ENCODE measurements at regions not wholly inside any gene's neighbourhood (a gene's known extent, or its start where the extent isn't known, plus 50 kb on each side); places are given as distances from the start of the nearest gene placed in this dataset.

DNA sequence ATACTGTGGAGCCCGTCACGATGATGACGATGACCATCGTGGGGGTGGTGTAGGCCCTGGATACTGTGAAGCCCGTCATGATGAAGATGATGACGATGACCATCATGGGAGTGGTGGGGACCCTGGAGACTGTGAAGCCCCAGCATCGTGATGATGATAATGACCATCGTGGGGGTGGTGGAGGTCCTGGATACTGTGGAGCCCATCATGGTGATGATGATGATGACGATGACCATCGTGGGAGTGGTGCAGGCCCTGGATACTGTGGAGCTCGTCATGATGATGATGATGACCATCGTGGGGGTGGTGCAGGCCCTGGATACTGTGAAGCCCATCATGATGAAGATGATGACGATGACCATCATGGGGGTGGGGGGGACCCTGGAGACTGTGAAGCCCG is 81.0 kb upstream of the SALL3 start:
- POLR2A ChIA-PET: no interaction called here
- CTCF ChIA-PET: no interaction called here
- DNase-seq (ENCODE audit: extremely low spot score): no peak
- TF ChIP-seq FOXK2 (IDR thresholded peaks at IDR 0.05): no peak
- TF ChIP-seq ELF4 (IDR thresholded peaks at IDR 0.05): no peak
- TF ChIP-seq ZNF384 (IDR thresholded peaks at IDR 0.05): no peak
- TF ChIP-seq SUZ12 (IDR thresholded peaks at IDR 0.05): no peak
- TF ChIP-seq LEF1 (IDR thresholded peaks at IDR 0.05; ENCODE audit: borderline replicate concordance): no peak
- TF ChIP-seq FOXM1 (IDR thresholded peaks at IDR 0.05; ENCODE audit: borderline replicate concordance): no peak
- no peak for TF ChIP-seq FOXA1 (IDR thresholded peaks at IDR 0.05)
- TF ChIP-seq SP1 (IDR thresholded peaks at IDR 0.05): no peak
- TF ChIP-seq TARDBP (IDR thresholded peaks at IDR 0.05): no peak
- TF ChIP-seq, protein P1, sequence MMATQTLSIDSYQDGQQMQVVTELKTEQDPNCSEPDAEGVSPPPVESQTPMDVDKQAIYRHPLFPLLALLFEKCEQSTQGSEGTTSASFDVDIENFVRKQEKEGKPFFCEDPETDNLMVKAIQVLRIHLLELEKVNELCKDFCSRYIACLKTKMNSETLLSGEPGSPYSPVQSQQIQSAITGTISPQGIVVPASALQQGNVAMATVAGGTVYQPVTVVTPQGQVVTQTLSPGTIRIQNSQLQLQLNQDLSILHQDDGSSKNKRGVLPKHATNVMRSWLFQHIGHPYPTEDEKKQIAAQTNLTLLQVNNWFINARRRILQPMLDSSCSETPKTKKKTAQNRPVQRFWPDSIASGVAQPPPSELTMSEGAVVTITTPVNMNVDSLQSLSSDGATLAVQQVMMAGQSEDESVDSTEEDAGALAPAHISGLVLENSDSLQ (IDR thresholded peaks at IDR 0.05): no peak

DNA sequence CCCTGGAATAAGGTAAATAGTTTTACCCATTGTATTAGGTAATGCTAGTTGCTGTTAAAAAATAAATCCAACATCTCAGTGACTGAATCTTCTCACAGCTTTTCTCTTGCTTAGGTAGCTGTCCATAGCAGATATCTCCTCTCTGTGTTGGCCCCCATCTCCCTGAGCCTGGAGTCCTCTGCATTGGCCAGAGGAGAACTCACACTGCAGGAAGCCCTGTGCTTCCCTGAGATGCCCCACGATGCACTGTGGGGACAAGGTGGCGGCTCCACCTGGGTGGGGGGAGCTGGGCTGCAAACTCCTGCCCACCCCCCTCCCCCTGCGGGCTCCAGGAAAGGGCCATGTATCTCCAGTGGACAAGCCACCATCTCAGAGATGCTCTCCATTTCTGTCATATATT is 80.4 kb upstream of the SALL3 start:
- DNase-seq (ENCODE audit: extremely low spot score): no peak
- ChIA-PET CTCF (no interaction called here), POLR2A (no interaction called here)
- TF ChIP-seq, protein P1 (IDR thresholded peaks at IDR 0.05): no peak
- TF ChIP-seq CTBP1 (IDR thresholded peaks at IDR 0.05; ENCODE audit: borderline replicate concordance) (no peak), ELF4 (IDR thresholded peaks at IDR 0.05) (no peak), SUZ12 (IDR thresholded peaks at IDR 0.05) (no peak), HDGF (IDR thresholded peaks at IDR 0.05; ENCODE audit: borderline replicate concordance) (no peak), SP1 (IDR thresholded peaks at IDR 0.05) (no peak), BHLHE40 (IDR thresholded peaks at IDR 0.05; ENCODE audit: borderline replicate concordance) (no peak), FOXA1 (IDR thresholded peaks at IDR 0.05) (no peak), NFRKB (IDR thresholded peaks at IDR 0.05) (no peak), TARDBP (IDR thresholded peaks at IDR 0.05) (no peak), FOXM1 (IDR thresholded peaks at IDR 0.05; ENCODE audit: borderline replicate concordance) (no peak), LEF1 (IDR thresholded peaks at IDR 0.05; ENCODE audit: borderline replicate concordance) (no peak), L3MBTL2 (conservative IDR thresholded peaks at IDR 0.05) (no peak), ARNT (IDR thresholded peaks at IDR 0.05) (no peak), FOXK2 (IDR thresholded peaks at IDR 0.05) (no peak), ZNF384 (IDR thresholded peaks at IDR 0.05) (no peak)

DNA sequence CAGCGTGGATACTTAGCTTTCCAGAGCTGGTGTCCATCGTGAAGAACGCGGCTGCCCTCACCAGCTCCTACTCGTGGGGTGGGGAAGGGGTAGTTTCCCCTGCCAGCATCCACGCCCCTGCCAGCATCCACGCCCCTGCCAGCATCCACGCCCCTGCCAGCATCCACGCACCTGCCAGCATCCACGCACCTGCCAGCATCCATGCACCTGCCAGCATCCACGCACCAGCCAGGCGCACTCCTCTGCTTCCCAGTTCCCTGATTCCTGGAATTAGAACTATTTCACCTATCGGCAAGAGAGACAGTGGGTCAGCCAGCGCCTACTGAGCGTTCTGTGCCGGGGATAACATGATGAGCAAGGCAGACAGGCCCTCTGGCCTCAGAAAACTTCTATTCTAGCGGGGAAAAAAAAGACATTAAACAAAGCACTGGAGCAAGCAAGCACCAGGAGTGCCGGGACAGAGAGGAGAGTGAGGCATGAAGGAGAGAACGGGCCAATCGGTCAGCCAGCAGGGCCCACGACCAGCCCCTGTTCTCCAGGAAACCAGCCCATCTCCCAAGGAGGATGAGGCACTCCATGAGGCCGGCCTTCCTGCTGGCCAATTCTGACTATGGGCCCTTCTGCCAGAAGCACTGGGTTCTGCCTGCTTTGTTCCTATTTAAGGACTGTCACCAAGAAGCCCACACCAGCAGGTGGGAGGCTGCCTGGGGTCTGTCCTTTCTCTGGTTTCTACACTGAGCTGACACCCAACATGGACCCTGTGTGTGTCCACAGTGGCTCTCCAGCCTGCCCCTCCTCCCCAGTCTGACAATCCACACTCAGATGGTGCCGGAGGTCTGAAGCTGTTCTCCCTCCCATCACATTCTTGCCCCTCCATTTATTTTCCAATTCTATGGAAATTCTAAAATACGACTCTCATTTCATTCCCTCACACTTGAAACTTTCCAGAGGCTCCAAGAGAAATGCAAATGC is 78.4 kb upstream of the SALL3 start:
- no peak for TF ChIP-seq FOXK2 (IDR thresholded peaks at IDR 0.05)
- no peak for TF ChIP-seq FOXA1 (IDR thresholded peaks at IDR 0.05)
- no peak for TF ChIP-seq BHLHE40 (IDR thresholded peaks at IDR 0.05; ENCODE audit: borderline replicate concordance)
- TF ChIP-seq ZNF384 (IDR thresholded peaks at IDR 0.05): no peak
- TF ChIP-seq SP1 (IDR thresholded peaks at IDR 0.05): no peak
- CTCF ChIA-PET: no interaction called here
- no peak for DNase-seq (ENCODE audit: extremely low spot score)
- POLR2A ChIA-PET: no interaction called here

DNA sequence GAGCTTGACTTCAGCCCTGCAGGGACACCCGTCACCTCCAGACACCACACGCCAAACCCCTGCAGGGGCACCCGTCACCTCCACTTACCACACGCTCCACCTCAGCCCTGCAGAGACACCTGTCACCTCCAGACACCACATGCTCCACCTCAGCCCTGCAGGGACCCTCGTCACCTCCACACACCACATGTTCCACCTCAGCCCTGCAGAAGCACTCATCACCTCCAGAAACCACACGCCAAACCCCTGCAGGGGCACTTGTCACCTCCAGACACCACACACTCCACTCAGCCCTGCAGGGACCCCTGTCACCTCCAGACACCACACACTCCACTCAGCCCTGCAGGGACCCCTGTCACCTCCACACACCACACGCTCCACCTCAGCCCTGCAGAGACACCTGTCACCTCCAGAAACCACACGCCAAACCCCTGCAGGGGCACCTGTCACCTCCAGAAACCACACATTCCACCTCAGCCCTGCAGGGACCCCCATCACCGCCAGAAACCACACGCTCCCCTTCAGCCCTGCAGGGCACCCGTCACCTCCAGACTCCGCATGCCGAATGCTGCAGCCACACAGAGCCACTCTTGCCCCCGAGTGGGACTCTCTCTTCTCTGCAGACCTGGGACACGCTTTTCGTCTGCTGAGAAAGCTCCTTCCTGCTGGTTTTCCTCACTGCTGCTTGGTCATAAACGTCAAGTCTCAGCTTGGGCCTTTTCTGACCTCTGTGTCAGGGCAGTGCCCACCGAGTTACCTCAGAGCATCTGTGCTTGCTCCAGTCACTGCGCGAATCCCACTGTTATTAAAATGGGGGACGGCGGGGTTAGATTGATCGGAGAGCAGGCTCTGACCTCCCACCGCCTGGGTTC is 77.5 kb upstream of the SALL3 start:
- ChIA-PET CTCF (no interaction called here), POLR2A (no interaction called here)
- TF ChIP-seq LEF1 (IDR thresholded peaks at IDR 0.05; ENCODE audit: borderline replicate concordance): no peak
- TF ChIP-seq ELF4 (IDR thresholded peaks at IDR 0.05): no peak
- TF ChIP-seq, protein P1 (IDR thresholded peaks at IDR 0.05): no peak
- TF ChIP-seq FOXM1 (IDR thresholded peaks at IDR 0.05; ENCODE audit: borderline replicate concordance): no peak
- no peak for TF ChIP-seq ZNF384 (IDR thresholded peaks at IDR 0.05)
- no peak for DNase-seq (ENCODE audit: extremely low spot score)

DNA sequence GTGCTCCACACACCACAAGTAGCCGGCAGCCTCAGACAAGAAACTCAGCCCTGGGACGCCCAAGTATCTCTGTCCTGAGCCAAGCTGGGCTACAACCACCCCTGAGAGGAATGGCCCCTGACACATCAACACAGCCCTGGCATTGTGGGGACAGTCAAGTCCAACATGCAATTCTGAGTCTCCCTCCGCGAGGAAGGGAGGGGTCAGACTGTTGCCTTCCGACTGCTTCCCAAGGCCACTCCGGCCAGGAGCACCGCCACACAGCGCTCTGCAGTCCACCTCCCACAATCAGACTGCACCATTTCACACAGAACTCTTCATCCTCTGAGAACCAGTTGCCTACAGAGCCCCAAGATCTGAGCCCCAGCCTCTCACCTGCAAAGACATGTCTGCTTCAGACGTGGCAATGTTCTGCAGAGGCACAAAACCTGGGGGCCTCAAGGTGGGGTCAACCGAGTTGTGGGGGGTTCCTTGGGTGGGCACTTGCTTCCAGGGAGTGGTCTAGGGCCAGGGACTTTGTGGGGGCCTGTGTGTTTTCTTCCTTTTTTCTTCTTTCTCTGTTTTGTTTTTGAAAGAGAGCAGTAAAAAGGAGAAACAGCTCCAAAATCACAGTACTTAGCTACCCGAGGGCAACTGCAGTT is 76.7 kb upstream of the SALL3 start:
- CTCF ChIA-PET: no interaction called here
- DNase-seq (ENCODE audit: extremely low spot score): no peak
- TF ChIP-seq ARNT (IDR thresholded peaks at IDR 0.05): no peak
- TF ChIP-seq SUZ12 (IDR thresholded peaks at IDR 0.05): no peak
- no peak for TF ChIP-seq FOXK2 (IDR thresholded peaks at IDR 0.05)
- no peak for TF ChIP-seq FOXM1 (IDR thresholded peaks at IDR 0.05; ENCODE audit: borderline replicate concordance)
- no peak for TF ChIP-seq SP1 (IDR thresholded peaks at IDR 0.05)
- no peak for TF ChIP-seq BHLHE40 (IDR thresholded peaks at IDR 0.05; ENCODE audit: borderline replicate concordance)
- POLR2A ChIA-PET: no interaction called here
